Stromal cell of bone marrow (primary cell): ENCODE measurements at regions not wholly inside any gene's neighbourhood (a gene's known extent, or its start where the extent isn't known, plus 50 kb on each side); places are given as distances from the start of the nearest gene placed in this dataset.
"Not testable (repeated sequence)": the region's sequence is repeated elsewhere in the genome, so short reads cannot be mapped to it uniquely, and the experiment has no call there.

Experiments used
- DNase-seq: peaks from one replicate; pipeline ENCODE4 v3.0.0-alpha.2; 2012; ENCODE audit warnings: low read depth

- no peak for DNase-seq
Measured at GRCh38 chr3:176071943-176072342, 1125.3 kb downstream of the TBL1XR1 start.

- DNase-seq, result no peak
Measured at GRCh38 chr3:176068750-176069149, 1128.5 kb downstream of the TBL1XR1 start.

GRCh38 chr3:176058856-176059255 lies 1138.4 kb downstream of the TBL1XR1 start:
- no peak for DNase-seq

- DNase-seq, result no peak
Measured at GRCh38 chr3:176055836-176056235, 1141.4 kb downstream of the TBL1XR1 start.

- no peak for DNase-seq
Measured at GRCh38 chr3:176051766-176052165, 1145.5 kb downstream of the TBL1XR1 start.

- no peak for DNase-seq
Measured at GRCh38 chr3:176046703-176047102, 1150.6 kb downstream of the TBL1XR1 start.

GRCh38 chr3:176041812-176042211 lies 1155.5 kb downstream of the TBL1XR1 start:
- no peak for DNase-seq

- DNase-seq, result no peak
Measured at GRCh38 chr3:176041185-176041584, 1156.1 kb downstream of the TBL1XR1 start.

GRCh38 chr3:176037636-176038035 lies 1159.6 kb downstream of the TBL1XR1 start:
- peak; percentile 6 for DNase-seq

- DNase-seq, result no peak
Measured at GRCh38 chr3:176032043-176032442, 1165.2 kb downstream of the TBL1XR1 start.

GRCh38 chr3:176016203-176016602 lies 1157.1 kb downstream of the NAALADL2 start:
- not testable (repeated sequence) for DNase-seq

- not testable (repeated sequence) for DNase-seq
Measured at GRCh38 chr3:176015228-176015627, 1156.1 kb downstream of the NAALADL2 start.

GRCh38 chr3:176009256-176009655 lies 1150.1 kb downstream of the NAALADL2 start:
- DNase-seq, result no peak

GRCh38 chr3:176005564-176005963 lies 1146.4 kb downstream of the NAALADL2 start:
- DNase-seq, result no peak

GRCh38 chr3:175989161-175989560 lies 1130.0 kb downstream of the NAALADL2 start:
- DNase-seq, result no peak

GRCh38 chr3:175988401-175988800 lies 1129.3 kb downstream of the NAALADL2 start:
- DNase-seq, result no peak

- DNase-seq, result no peak
Measured at GRCh38 chr3:175985781-175986180, 1126.6 kb downstream of the NAALADL2 start.

GRCh38 chr3:175983379-175983778 lies 1124.2 kb downstream of the NAALADL2 start:
- no peak for DNase-seq

- no peak for DNase-seq
Measured at GRCh38 chr3:175980486-175981090, 1121.5 kb downstream of the NAALADL2 start.

GRCh38 chr3:175977968-175978752 lies 1119.0 kb downstream of the NAALADL2 start:
- no peak for DNase-seq

- DNase-seq, result no peak
Measured at GRCh38 chr3:175969456-175969855, 1110.3 kb downstream of the NAALADL2 start.

- DNase-seq, result no peak
Measured at GRCh38 chr3:175965036-175965435, 1105.9 kb downstream of the NAALADL2 start.

- DNase-seq, result no peak
Measured at GRCh38 chr3:175957427-175957826, 1098.3 kb downstream of the NAALADL2 start.

- no peak for DNase-seq
Measured at GRCh38 chr3:175956964-175957363, 1097.8 kb downstream of the NAALADL2 start.
